C4-2B (cell line): ENCODE measurements at regions not wholly inside any gene's neighbourhood (a gene's known extent, or its start where the extent isn't known, plus 50 kb on each side); places are given as distances from the start of the nearest gene placed in this dataset.

Experiments
- ZFX ChIP-seq: fragments of 450-650 bp; IDR thresholded peaks from 2 replicates; pipeline ENCODE4 v1.6.1; 2017
- TF ChIP-seq, protein P1 (sequence below): fragments of 450-650 bp; conservative IDR thresholded peaks from 2 replicates; pipeline ENCODE4 v1.5.1; 2017; ENCODE audit warnings: mild to moderate bottlenecking

DNA sequence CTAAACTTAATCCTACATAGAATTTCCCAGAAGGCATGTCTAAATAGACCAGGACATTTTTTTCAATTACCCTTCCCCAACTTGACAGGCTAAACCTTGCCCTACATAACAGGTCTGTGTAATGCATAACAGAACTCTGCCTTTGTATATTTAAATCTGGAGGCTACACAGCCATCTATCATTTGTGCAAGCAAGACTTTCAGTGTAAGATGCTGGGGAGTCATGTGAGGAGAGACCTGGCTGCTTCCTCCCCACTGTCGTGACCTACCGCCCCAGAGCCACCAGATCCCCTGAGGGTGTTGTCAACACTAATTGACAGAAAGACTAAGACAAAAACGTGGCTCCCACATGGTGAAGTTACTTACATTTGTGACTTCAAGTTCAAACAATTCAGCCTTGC lies 342.2 kb downstream of the PPARGC1A start:
- TF ChIP-seq, protein P1, sequence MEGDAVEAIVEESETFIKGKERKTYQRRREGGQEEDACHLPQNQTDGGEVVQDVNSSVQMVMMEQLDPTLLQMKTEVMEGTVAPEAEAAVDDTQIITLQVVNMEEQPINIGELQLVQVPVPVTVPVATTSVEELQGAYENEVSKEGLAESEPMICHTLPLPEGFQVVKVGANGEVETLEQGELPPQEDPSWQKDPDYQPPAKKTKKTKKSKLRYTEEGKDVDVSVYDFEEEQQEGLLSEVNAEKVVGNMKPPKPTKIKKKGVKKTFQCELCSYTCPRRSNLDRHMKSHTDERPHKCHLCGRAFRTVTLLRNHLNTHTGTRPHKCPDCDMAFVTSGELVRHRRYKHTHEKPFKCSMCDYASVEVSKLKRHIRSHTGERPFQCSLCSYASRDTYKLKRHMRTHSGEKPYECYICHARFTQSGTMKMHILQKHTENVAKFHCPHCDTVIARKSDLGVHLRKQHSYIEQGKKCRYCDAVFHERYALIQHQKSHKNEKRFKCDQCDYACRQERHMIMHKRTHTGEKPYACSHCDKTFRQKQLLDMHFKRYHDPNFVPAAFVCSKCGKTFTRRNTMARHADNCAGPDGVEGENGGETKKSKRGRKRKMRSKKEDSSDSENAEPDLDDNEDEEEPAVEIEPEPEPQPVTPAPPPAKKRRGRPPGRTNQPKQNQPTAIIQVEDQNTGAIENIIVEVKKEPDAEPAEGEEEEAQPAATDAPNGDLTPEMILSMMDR = no peak
- TF ChIP-seq ZFX = no peak
